ENCODE measurements at regions not wholly inside any gene's neighbourhood (a gene's known extent, or its start where the extent isn't known, plus 50 kb on each side); places are given as distances from the start of the nearest gene placed in this dataset.
A peak's percentile ranks its signal among the peaks of the same experiment; 100 is the strongest.

- no peak for DNase-seq (ENCODE audit: low read depth)
- H3K4me3 ChIP-seq (ENCODE audit: control insufficient read depth, low read depth, low read length) = no peak overlapping the region
- no peak for TF ChIP-seq CTCF (conservative IDR thresholded peaks at IDR 0.05; ENCODE audit: control insufficient read depth, insufficient read depth, low read depth, low read length)
Observed at GRCh38 chr17:13212860-13213259, 195.0 kb upstream of the ELAC2 start.

- no peak overlapping the region for H3K4me3 ChIP-seq (ENCODE audit: control insufficient read depth, low read depth, low read length)
- TF ChIP-seq CTCF (conservative IDR thresholded peaks at IDR 0.05; ENCODE audit: control insufficient read depth, insufficient read depth, low read depth, low read length) = no peak
- DNase-seq (ENCODE audit: low read depth) = peak; percentile 19
Observed at GRCh38 chr17:13209081-13209480, 191.3 kb upstream of the ELAC2 start.

GRCh38 chr17:13204607-13205237, 186.9 kb upstream of the ELAC2 start:
- no peak overlapping the region for H3K4me3 ChIP-seq (ENCODE audit: control insufficient read depth, low read depth, low read length)
- DNase-seq (ENCODE audit: low read depth) = no peak
- TF ChIP-seq CTCF (conservative IDR thresholded peaks at IDR 0.05; ENCODE audit: control insufficient read depth, insufficient read depth, low read depth, low read length) = no peak

- no peak for TF ChIP-seq CTCF (conservative IDR thresholded peaks at IDR 0.05; ENCODE audit: control insufficient read depth, insufficient read depth, low read depth, low read length)
- H3K4me3 ChIP-seq (ENCODE audit: control insufficient read depth, low read depth, low read length) = no peak overlapping the region
- DNase-seq (ENCODE audit: low read depth) = no peak
Observed at GRCh38 chr17:13202835-13203234, 185.0 kb upstream of the ELAC2 start.

GRCh38 chr17:13200671-13201070, 182.8 kb upstream of the ELAC2 start:
- DNase-seq (ENCODE audit: low read depth) = no peak
- TF ChIP-seq CTCF (conservative IDR thresholded peaks at IDR 0.05; ENCODE audit: control insufficient read depth, insufficient read depth, low read depth, low read length) = no peak
- H3K4me3 ChIP-seq (ENCODE audit: control insufficient read depth, low read depth, low read length) = no peak overlapping the region

GRCh38 chr17:13199425-13199824, 181.6 kb upstream of the ELAC2 start:
- TF ChIP-seq CTCF (conservative IDR thresholded peaks at IDR 0.05; ENCODE audit: control insufficient read depth, insufficient read depth, low read depth, low read length) = no peak
- no peak for DNase-seq (ENCODE audit: low read depth)
- no peak overlapping the region for H3K4me3 ChIP-seq (ENCODE audit: control insufficient read depth, low read depth, low read length)

- H3K4me3 ChIP-seq (ENCODE audit: control insufficient read depth, low read depth, low read length) = no peak overlapping the region
- no peak for DNase-seq (ENCODE audit: low read depth)
- no peak for TF ChIP-seq CTCF (conservative IDR thresholded peaks at IDR 0.05; ENCODE audit: control insufficient read depth, insufficient read depth, low read depth, low read length)
Observed at GRCh38 chr17:13197586-13197985, 179.8 kb upstream of the ELAC2 start.

Data from fibroblast of mammary gland (primary cell).